Mesendoderm (in vitro differentiated cells): ENCODE measurements at regions not wholly inside any gene's neighbourhood (a gene's known extent, or its start where the extent isn't known, plus 50 kb on each side); places are given as distances from the start of the nearest gene placed in this dataset.

Experiments
- DNase-seq: peaks from one replicate; pipeline ENCODE4 v3.0.0; 2013
- H2AK5ac ChIP-seq: 2 replicates; pipeline ENCODE4 v1.6.1; 2013; ENCODE audit warnings: low read length, inconsistent platforms
- H2BK120ac ChIP-seq: 2 replicates; pipeline ENCODE4 v1.6.1; 2013; ENCODE audit warnings: low read depth, mild to moderate bottlenecking, low read length, moderate library complexity, mixed read lengths
- H2BK15ac ChIP-seq: replicated peaks from 2 replicates; pipeline ENCODE4 v1.6.1; 2013; ENCODE audit warnings: low read depth, mild to moderate bottlenecking, moderate library complexity
- H2BK5ac ChIP-seq: 2 replicates; pipeline ENCODE4 v1.6.1; 2013; ENCODE audit warnings: low read length, inconsistent platforms
- H3K18ac ChIP-seq: 2 replicates; pipeline ENCODE4 v1.6.1; 2013; ENCODE audit warnings: mild to moderate bottlenecking, low read length, mixed read lengths
- H3K23ac ChIP-seq: one replicate; pipeline ENCODE4 v1.6.1; 2013; ENCODE audit warnings: low read length
- H3K27ac ChIP-seq: 2 replicates; pipeline ENCODE4 v1.5.1; 2013; ENCODE audit warnings: low read depth, mild to moderate bottlenecking, inconsistent platforms, low read length, moderate library complexity
- H3K27me3 ChIP-seq: 2 replicates; pipeline ENCODE4 v1.6.1; 2013; ENCODE audit warnings: low read length, control low read depth, mild to moderate bottlenecking, inconsistent platforms; ENCODE audit not compliant: insufficient read depth, poor library complexity
- H3K36me3 ChIP-seq: 2 replicates; pipeline ENCODE4 v1.6.1; 2013; ENCODE audit warnings: low read length, inconsistent platforms; ENCODE audit not compliant: control insufficient read depth, insufficient read depth
- H3K4ac ChIP-seq: one replicate; pipeline ENCODE4 v1.6.1; 2013; ENCODE audit warnings: low read depth, mild to moderate bottlenecking, low read length, moderate library complexity
- H3K4me1 ChIP-seq: 2 replicates; pipeline ENCODE4 v1.6.1; 2013; ENCODE audit warnings: low read depth, low read length, inconsistent platforms; ENCODE audit not compliant: control insufficient read depth
- H3K4me2 ChIP-seq: 2 replicates; pipeline ENCODE4 v1.6.1; 2013; ENCODE audit warnings: low read length
- H3K4me3 ChIP-seq: 2 replicates; pipeline ENCODE4 v1.5.1; 2013; ENCODE audit warnings: mild to moderate bottlenecking, low read length
- H3K56ac ChIP-seq: one replicate; pipeline ENCODE4 v1.6.1; 2013; ENCODE audit warnings: low read length
- H3K79me1 ChIP-seq: 2 replicates; pipeline ENCODE4 v1.6.1; 2013; ENCODE audit warnings: low read length, inconsistent platforms
- H3K79me2 ChIP-seq: 2 replicates; pipeline ENCODE4 v1.6.1; 2013; ENCODE audit warnings: mild to moderate bottlenecking, low read length; ENCODE audit not compliant: control insufficient read depth, insufficient read depth
- H3K9ac ChIP-seq: 2 replicates; pipeline ENCODE4 v1.6.1; 2013; ENCODE audit warnings: low read length, inconsistent platforms
- H4K5ac ChIP-seq: one replicate; pipeline ENCODE4 v1.6.1; 2013; ENCODE audit warnings: low read length
- H4K8ac ChIP-seq: one replicate; pipeline ENCODE4 v1.6.1; 2013; ENCODE audit warnings: low read depth, mild to moderate bottlenecking, control low read depth, low read length, moderate library complexity
- WGBS: extraction: QIAGEN DNeasy Blood & Tissue Kit; methylation state at CpG from one replicate; pipeline ENCODE4 v1.1.7; 2013; ENCODE audit warnings: low lambda C conversion rate, missing lambda C conversion rate; ENCODE audit not compliant: insufficient coverage; ENCODE audit errors: extremely low coverage; 5-methylcytosine and 5-hydroxymethylcytosine counted together

GRCh38 chr10:89869592-89870156, 168.3 kb downstream of the KIF20B start:
- no peak overlapping the region for H2AK5ac ChIP-seq
- H3K9ac ChIP-seq = no peak overlapping the region
- H3K79me1 ChIP-seq = no peaks in the 10 kb centered on the region
- H3K23ac ChIP-seq = no peak overlapping the region
- H3K4me3 ChIP-seq = no peak overlapping the region
- WGBS = no CpG with 5 or more reads among the region's 2 CpGs
- no peak overlapping the region for H4K5ac ChIP-seq
- no peak overlapping the region for H3K4me2 ChIP-seq
- no peaks in the 10 kb centered on the region for H3K27me3 ChIP-seq
- no peak overlapping the region for H2BK15ac ChIP-seq
- no peak overlapping the region for H2BK5ac ChIP-seq
- H2BK120ac ChIP-seq = no peak overlapping the region
- DNase-seq = no peak
- H3K27ac ChIP-seq = no peak overlapping the region
- no peak overlapping the region for H4K8ac ChIP-seq
- H3K56ac ChIP-seq = no peak overlapping the region
- H3K18ac ChIP-seq = no peak overlapping the region
- no peak overlapping the region for H3K4ac ChIP-seq
- H3K79me2 ChIP-seq = no peaks in the 10 kb centered on the region
- no peaks in the 10 kb centered on the region for H3K4me1 ChIP-seq
- no peaks in the 10 kb centered on the region for H3K36me3 ChIP-seq

- Histone ChIP-seq H3K4ac (no peak overlapping the region), H3K79me2 (no peaks in the 10 kb centered on the region), H3K4me1 (no peaks in the 10 kb centered on the region), H3K27me3 (no peaks in the 10 kb centered on the region), H2BK15ac (no peak overlapping the region), H2BK5ac (no peak overlapping the region), H4K8ac (no peak overlapping the region), H3K4me2 (no peak overlapping the region), H3K23ac (no peak overlapping the region), H3K36me3 (no peaks in the 10 kb centered on the region), H3K18ac (no peak overlapping the region), H3K79me1 (no peaks in the 10 kb centered on the region), H2BK120ac (no peak overlapping the region), H3K4me3 (no peak overlapping the region), H3K9ac (no peak overlapping the region), H4K5ac (no peak overlapping the region), H2AK5ac (no peak overlapping the region), H3K27ac (no peak overlapping the region), H3K56ac (no peak overlapping the region)
- DNase-seq = no peak
- no CpG with 5 or more reads among the region's 2 CpGs for WGBS
Observed at GRCh38 chr10:89870936-89871335, 169.5 kb downstream of the KIF20B start.

- Histone ChIP-seq H3K56ac (no peak overlapping the region), H3K4ac (no peak overlapping the region), H3K23ac (no peak overlapping the region), H2BK15ac (no peak overlapping the region), H3K9ac (no peak overlapping the region), H2BK120ac (no peak overlapping the region), H2AK5ac (no peak overlapping the region), H3K4me2 (no peak overlapping the region), H3K36me3 (no peaks in the 10 kb centered on the region), H3K18ac (no peak overlapping the region), H2BK5ac (no peak overlapping the region), H3K4me1 (no peaks in the 10 kb centered on the region), H3K79me2 (no peaks in the 10 kb centered on the region), H4K5ac (no peak overlapping the region), H3K27ac (no peak overlapping the region), H3K4me3 (no peak overlapping the region), H3K27me3 (no peaks in the 10 kb centered on the region), H3K79me1 (no peaks in the 10 kb centered on the region), H4K8ac (no peak overlapping the region)
- no CpG with 5 or more reads among the region's 3 CpGs for WGBS
- DNase-seq = no peak
Observed at GRCh38 chr10:89873055-89873454, 171.7 kb downstream of the KIF20B start.

GRCh38 chr10:89875557-89875956, 174.2 kb downstream of the KIF20B start:
- Histone ChIP-seq H2BK120ac (no peak overlapping the region), H3K9ac (no peak overlapping the region), H3K23ac (no peak overlapping the region), H2BK5ac (no peak overlapping the region), H3K36me3 (no peaks in the 10 kb centered on the region), H3K4me1 (no peaks in the 10 kb centered on the region), H2AK5ac (no peak overlapping the region), H4K5ac (no peak overlapping the region), H3K27me3 (no peaks in the 10 kb centered on the region), H3K18ac (no peak overlapping the region), H3K56ac (no peak overlapping the region), H3K79me1 (no peaks in the 10 kb centered on the region), H4K8ac (no peak overlapping the region), H3K4ac (no peak overlapping the region), H3K79me2 (no peaks in the 10 kb centered on the region), H3K27ac (no peak overlapping the region), H3K4me3 (no peak overlapping the region), H3K4me2 (no peak overlapping the region), H2BK15ac (no peak overlapping the region)
- DNase-seq = no peak
- WGBS = no CpG with 5 or more reads among the region's 3 CpGs

- Histone ChIP-seq H4K8ac (no peak overlapping the region), H2AK5ac (no peak overlapping the region), H2BK15ac (no peak overlapping the region), H3K27ac (no peak overlapping the region), H2BK5ac (no peak overlapping the region), H4K5ac (no peak overlapping the region), H3K23ac (no peak overlapping the region), H3K4me2 (no peak overlapping the region), H3K9ac (no peak overlapping the region), H3K56ac (no peak overlapping the region), H3K36me3 (no peaks in the 10 kb centered on the region), H3K4me3 (no peak overlapping the region), H3K18ac (no peak overlapping the region), H3K79me1 (no peaks in the 10 kb centered on the region), H3K4ac (no peak overlapping the region), H3K79me2 (no peaks in the 10 kb centered on the region), H2BK120ac (no peak overlapping the region), H3K4me1 (no peaks in the 10 kb centered on the region), H3K27me3 (no peaks in the 10 kb centered on the region)
- no peak for DNase-seq
Observed at GRCh38 chr10:89879121-89879520, 177.7 kb downstream of the KIF20B start.

- Histone ChIP-seq H4K5ac (no peak overlapping the region), H3K4me1 (no peaks in the 10 kb centered on the region), H3K36me3 (no peaks in the 10 kb centered on the region), H3K4me3 (no peak overlapping the region), H4K8ac (no peak overlapping the region), H3K23ac (no peak overlapping the region), H2BK15ac (no peak overlapping the region), H3K56ac (no peak overlapping the region), H2BK120ac (no peak overlapping the region), H3K18ac (no peak overlapping the region), H3K79me1 (no peaks in the 10 kb centered on the region), H2AK5ac (no peak overlapping the region), H3K9ac (no peak overlapping the region), H3K79me2 (no peaks in the 10 kb centered on the region), H3K4me2 (no peak overlapping the region), H2BK5ac (no peak overlapping the region), H3K4ac (no peak overlapping the region), H3K27me3 (no peaks in the 10 kb centered on the region), H3K27ac (no peak overlapping the region)
- DNase-seq = no peak
- no CpG with 5 or more reads among the region's 4 CpGs for WGBS
Observed at GRCh38 chr10:89887406-89887805, 186.0 kb downstream of the KIF20B start.
